Ramos (cell line): ENCODE measurements at regions not wholly inside any gene's neighbourhood (a gene's known extent, or its start where the extent isn't known, plus 50 kb on each side); places are given as distances from the start of the nearest gene placed in this dataset.

Experiments used
- in situ Hi-C: fragments of 300-500 bp; cut with MboI; formaldehyde crosslinking; loops from one replicate; pipeline ENCODE4 v1.14.3; 2022; ENCODE audit warnings: low sequenced_read_pairs; ENCODE audit not compliant: unreplicated experiment

DNA sequence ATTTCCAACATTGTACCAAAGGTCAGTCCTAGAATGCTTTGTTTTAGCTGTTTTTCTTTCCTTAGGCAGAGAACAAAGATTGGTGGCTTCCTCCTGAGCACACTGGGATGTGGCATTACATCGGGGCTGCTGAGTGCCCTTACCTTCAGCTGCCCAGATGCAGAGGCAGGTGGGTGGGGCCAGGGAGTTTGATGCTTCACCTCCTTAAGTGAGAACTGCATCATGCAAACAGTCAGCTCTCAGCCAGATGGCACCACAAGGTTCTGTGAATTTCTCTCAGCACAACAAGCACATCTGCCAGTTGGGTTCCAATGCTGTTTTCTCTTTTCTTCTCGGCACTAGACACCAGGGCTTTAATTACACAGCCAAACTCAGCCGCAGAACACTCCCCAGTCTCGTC is 87.4 kb upstream of the UBL3 start:
- in situ Hi-C loops: no loop called here

DNA sequence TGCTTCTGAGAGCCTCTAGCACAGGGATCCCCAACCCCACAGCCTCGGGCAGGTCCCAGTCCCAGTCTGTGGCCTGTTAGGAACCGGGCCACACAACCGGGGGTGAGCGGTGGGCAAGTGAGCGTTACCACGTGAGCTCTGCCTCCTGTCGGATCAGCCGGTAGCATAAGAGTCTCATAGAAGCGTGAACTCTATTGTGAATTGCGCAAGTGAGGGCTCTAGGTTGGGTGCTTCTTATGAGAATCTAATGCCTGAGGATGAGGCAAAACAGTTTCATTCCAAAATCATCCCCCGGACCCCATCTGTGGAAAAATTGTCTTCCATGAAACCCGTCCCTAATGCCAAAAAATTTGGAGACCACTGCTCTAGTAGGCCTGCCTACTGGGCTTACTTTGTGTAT is 87.0 kb upstream of the UBL3 start:
- in situ Hi-C loops: no loop called here

DNA sequence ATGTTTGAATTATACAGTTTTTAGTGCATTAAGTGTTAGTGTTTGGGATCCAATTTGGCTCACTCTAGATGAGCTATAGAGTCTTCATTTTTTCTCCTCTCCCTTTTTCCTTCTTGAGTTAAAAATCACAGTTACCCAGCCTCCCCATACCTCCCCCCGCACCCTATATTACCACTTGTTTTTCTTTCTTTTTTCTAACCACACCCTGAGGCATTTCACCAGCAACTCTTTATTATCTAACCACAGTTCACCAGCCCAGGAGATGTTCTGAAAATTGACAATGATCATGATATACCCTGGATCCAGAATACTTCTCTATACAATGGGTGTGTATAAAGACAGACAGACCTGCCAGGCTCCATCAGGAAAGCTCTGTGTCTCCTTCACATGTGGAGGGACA is 86.5 kb upstream of the UBL3 start:
- in situ Hi-C loops: no loop called here

DNA sequence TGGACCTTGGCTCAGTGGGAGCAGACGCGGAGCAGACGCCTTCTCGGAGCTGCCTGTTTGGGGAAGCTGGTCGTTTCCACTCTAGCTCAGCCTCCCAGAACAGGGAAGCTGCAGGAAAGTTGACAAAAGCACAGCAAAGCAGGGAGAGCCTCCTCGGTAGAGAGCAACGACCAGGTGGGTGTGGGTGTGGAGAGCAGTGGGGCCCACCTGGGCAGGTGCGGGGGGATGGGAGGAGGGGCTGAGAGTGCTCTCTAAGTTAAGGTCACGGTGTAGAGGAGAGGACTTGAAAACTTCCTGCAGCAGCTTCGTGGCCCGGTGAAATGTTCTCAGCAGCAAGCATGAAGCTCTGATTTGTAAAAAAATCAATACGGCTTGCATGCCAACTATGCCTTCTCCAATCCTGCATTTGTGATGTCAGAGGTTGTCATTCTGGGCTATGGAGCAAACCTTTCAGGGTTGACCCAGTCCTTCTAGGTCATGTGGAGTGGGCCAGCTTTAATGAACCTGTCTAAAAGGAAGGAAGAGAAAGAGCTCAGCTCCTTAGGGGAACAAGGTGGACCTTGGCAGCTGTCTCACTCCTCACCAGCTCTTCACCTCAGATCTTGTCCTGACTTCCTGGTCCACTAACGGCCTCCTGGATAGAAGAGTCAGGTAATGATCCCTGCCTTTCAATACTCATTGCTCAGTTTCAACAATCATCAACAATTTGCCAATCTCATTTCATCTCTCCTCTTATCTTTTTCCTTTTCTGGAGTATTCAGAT is 85.8 kb upstream of the UBL3 start:
- in situ Hi-C loops: no loop called here

DNA sequence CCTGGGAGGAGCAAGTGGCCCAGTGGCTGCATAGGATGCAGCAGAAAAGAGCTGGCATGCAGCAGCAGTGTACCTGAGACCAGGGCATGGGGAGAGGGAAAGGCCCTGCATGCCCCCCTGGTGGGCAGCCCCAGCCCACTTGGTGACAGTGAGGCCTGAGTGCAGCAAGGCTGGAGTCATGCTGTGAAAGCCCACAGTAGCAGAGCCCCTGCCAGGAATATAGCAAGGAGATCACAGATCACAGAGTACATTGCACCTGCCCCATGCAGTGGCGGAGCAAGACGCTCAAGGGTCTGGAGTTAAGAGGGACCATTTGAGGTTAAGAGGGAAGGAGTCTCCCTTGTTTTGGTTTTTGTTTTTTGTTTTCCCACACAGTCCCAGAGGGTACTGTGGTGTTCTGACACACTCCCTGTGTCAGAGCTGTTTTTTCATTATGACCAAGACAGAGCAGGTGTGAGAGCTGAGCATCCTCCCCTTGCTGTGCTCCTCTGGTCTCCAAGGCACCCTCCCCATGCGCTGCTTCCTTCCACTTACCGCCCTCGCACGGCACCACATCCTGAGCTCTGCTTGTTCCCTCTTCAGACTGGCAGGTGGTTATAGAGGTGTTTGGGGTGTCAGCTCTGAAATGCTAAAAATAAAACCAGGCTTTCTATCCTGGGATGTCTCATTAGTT is 85.0 kb upstream of the UBL3 start:
- in situ Hi-C loops: no loop called here

DNA sequence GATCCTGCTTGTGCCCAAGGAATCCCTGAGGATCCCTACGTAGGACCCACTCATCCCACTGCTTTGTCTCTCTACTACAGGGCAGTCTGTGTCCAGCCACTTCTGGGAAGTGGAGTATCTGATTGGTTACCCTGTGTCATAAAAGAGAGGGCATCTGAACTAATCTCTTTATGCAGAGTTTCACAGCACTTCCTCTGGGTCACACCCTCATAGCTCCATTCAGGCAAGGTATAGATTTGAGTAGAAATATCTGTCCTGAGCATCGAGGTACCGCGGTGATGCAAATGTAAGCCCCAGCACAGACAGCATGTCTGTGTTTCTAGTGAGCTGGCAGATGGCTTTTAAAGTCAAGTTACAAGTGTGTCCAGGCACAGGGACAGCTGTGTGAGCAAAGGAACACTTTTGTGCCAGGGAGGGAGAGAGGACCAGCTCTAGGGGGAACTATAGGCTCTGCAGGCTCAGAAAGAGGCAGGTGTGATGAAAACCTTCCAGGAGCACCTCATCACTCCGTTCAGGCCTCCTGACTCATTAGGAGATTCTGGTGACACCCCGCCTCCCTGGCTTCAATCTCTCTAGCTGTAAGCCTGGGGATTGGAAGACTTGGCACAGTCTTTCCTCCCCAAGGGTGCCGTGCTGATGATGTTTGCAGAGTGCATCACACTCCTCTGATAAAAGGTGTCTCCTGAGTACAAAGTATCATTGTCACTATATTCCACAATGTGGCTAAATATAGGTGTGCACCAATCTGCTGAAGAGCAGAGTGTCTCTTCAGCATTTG is 84.3 kb upstream of the UBL3 start:
- in situ Hi-C loops: no loop called here

DNA sequence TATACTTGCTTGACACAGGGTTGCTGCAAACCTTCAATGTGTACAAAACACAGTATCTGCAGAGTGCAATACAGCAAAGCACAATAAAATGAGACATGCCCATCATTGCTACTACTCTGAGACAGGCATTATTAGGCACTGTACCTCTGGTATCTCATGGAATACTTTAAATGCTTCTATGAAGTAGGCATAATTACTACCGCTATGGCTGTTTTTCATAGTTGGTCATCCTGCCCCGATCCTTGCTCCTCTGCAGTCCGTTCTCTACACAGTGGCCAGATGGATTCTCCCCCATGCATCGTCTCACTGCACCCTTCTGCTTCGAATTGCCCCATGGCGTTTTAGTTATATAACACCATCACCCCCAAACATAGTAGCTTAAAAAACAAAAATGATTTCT is 83.0 kb upstream of the UBL3 start:
- in situ Hi-C loops: no loop called here

DNA sequence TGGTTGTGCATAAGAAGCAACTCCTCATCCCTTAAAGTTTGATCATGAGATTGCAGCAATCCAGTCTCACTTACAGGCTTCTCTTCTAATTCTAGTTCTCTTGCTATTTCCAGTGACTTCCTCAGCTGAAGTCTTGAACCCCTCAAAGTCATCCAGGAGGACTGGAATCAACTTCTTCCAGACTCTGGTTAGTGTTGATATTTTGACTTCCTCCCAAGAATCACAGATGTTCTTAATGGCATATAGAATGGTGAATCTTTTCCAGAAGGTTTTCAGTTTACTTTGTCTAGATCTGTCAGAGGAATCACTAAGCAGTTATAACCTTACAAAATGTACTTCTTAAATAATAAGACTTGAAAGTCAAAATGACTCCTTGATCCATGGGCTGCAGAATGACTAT is 81.3 kb upstream of the UBL3 start:
- in situ Hi-C loops: no loop called here

DNA sequence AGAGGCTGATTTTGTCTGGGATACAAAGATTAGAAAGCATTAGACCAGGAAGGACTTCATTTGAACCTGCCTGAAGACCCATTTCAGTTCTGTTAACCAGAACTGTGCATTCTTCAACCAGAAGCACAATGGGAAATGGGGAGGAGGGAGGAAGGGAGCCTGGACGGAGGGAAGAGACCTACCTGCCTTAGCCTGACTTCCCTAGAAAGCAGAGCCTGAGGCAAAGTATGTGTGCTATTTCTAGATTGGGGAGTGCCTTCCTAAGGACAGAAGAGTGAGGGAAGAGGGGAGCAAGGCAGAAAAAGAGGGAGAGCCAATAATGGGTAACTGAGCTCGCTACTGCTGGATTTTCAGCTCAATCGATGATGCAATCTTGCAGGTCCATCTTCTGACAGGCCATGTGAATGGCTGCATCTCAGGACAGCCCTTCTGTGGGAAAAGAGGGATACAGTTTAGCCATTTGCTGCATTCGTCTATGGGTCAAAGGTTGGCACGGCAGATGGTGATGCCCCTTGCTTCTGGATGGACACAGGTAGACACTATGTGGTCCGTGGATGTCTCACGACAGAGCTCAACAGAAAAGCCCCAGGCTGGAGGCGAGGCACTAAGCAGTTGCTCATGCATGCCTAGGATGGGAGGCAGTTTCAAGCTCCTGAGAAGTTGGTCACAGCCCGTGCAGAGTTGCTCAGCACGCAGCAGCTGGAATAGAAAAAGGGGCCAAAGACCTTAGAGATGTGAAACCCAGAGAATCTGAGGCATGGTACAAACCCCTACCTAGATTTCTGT is 78.8 kb upstream of the UBL3 start:
- in situ Hi-C loops: no loop called here

DNA sequence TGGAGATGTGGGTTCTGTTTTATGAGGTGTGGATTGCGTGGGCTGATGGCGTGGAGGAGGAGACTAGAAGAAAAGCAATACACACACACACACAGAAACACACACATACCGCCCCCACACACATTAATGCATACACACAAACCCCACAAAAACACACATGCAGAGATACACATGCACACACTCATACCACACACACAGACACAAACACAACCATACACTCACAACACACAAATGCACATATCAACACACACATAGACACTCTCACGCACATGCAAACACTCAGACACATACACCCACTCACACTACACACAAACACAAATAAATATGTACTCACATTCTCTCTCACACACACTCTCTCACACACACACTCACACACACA is 75.7 kb upstream of the UBL3 start:
- in situ Hi-C loops: no loop called here

DNA sequence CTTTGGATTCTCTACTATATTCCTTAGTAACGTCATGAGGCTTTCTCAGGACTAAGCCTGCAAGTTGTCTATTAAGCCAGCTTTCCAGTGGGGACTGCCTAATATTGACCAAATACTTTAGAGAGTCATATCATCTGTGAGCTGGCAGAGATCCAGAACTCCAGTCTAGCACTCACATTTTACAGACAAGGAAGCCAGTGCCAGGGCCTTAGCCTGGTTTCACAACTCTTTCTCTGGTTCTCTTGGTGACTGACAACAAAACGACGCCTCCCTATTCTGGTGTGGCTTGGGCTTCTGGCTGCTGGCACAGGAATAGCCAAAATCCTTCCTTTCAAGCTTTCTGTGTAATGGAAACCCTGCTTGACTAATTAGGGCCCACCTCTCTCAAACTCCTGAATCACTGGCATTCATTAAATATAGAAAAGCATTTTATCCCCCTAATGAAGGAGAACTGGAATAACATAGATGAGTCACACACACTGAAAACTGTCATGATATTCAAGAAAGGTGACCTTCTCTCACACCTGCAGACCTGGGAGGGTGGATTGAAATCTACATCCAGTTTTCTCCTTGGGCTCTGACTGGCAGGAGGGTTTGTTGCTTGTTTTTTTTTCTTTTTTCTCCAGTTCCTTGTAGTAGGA is 75.2 kb upstream of the UBL3 start:
- in situ Hi-C loops: no loop called here

DNA sequence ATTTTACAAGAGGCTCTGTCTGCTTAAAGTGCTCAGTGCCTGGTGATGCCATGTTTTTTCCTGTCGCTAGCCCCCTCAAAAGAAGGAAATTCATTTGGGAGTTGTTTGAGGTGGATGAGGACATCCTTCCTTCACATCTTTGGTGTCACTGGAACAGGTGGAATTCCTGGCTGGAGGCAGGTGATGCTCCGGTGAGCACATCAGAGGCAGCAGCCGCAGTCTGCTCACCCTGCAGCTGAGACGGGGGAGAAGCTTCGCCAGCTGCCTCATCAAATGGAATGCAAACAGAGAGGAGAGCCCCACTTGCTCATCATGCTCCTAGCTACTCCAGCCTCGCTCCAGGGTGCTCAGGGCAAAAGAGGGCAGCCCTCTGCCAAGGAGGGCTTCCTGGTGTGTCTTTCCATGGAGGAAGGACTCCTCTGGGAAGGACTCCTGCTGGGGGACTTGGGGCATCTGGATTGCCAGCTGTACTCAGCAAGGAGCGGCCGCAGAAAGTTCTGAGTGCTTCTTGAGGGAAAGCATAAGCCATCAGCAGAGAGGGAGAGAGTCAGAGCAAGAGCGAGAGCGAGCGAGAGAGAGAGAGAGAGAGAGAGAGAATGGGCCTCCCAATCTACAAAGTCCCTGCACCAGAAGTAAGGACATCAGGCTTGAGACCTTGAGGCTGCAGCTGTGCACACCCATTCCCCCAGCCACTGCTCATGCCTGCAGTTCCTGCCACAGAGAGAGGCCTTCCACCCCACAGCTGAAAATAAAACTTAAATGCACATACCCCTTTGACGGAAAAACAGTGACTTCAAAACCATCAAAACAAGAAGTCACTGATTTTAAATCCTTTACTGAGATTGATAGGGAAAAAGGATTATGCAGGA is 74.3 kb upstream of the UBL3 start:
- in situ Hi-C loops: no loop called here

DNA sequence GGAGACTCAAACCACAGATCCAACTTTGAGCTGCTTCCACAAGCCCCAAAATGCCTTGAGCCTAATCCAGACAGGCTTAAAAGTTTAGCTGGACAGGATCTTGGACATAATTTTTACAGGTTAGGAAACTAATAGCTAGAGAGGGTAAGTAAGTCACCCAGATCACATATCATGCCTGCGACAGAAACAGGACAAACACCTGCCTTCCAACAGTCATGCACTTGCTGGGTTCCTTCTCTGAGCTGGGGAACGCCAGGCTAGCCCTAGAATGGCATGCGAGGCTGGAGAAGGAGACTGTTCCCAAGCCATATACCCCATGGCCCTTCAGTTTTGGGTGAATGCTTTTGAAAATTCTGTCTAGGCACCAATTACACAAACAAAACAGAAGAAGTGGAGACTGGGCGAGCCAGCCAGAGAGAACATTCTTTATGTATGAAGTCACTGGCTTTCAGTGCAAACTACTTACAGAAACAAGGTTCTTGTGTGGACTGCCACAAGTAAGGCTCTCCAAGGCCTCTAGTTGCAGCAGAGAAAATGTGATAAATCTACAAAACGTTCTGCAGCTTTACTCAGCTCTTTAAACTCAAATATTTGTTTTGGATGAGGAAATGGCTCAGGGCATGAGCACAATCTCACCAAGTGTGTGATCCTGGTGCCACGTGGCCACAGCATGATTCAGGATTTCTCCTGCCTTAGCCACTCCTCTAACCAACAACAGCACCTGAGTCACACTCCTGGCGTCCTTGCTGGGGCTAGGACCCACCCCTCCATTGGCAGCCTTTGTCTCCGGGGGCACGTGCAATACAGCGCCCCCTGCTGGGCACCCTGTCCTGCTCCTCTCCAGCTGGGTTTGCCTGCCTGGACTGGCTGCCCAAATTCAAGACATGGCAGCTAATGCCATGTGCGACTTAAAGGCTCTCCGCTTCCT is 73.4 kb upstream of the UBL3 start:
- in situ Hi-C loops: no loop called here

DNA sequence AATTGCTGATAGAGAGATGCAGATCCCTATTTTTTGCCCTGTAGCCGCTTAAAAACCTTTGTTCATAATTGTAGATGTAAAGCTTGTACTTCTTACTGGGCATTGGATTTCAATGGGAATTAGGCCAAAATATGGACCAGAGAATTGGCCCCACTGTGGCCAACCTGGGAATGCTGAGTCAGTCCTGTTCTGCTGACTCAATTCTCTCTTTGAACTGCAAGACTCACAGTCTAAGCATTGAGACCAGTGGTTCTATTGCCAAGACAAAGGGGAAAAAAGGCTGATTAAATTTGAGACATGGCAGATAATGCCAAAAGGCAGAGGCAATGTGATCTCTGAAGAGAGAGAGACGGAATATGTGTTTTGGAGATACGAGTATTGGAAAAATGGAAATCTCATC is 72.5 kb upstream of the UBL3 start:
- in situ Hi-C loops: no loop called here

DNA sequence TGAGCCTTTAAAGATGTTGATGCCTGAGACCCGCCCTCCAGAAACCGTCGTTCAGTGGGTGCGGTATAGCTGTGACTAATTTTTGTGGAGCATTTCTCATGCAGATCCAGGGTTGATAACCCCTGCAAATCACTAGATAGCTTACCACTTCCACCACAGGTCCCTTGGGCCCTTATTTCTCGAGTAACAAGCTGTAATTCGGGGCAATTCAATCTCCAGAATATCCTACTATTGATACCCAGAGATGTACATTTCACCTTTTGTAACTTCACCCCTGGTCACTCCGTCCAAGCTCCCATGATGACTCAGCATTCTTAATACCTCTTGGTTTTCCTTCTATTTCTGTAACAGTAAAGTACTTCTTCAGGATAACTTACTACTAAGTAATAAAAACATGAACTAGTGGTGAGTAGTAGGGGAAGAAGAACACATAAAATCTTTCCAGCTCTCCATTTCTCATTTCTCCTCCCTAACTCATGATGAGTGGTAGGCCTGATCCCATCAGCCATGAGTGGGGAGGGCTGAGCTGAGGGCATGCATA is 71.9 kb upstream of the UBL3 start:
- in situ Hi-C loops: no loop called here

DNA sequence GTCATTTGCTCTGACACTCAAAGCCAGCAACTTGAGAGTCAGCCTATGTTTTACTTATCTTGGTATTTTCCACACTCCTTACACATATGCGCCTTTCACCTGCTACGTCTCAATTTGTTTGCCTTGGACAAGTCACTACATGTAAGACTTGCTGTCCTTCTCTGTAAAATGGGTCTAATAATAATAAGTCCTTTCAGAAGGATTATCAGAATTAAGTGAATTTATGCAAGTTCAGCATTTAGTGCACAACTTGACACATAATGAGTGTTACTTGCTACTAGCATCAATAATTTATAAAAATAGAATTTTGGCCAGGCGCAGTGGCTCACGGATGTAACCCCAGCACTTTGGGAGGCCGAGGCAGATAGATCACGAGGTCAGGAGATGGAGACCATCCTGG is 71.1 kb upstream of the UBL3 start:
- in situ Hi-C loops: no loop called here

DNA sequence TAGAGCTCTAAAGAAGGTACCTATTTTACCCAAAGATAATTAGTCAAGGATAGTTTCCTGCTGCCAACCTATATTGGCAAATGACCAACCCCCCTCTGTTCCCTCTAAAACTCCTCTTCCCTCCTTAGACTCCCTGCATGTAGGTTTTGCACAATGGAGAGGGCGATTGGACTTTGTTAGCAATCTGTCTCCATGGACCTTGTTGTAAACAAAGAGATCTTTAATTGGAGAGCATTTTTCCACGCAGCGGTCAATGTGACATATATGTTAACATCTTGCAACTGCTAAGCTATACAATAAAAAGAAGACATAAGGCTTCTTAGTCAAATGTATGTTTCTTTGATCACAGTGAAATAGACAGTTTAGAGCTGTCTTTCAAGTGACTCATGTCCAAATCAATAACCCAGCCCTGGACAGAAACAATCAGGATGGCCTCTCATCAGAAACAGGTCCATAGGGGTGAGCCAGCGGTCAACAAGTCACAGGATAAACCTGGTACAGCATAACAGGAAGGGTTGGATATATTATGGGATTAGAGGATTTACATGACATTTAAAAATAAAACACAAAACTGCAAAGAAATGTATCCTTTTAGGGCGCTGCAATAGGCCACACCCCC is 69.7 kb upstream of the UBL3 start:
- in situ Hi-C loops: no loop called here

DNA sequence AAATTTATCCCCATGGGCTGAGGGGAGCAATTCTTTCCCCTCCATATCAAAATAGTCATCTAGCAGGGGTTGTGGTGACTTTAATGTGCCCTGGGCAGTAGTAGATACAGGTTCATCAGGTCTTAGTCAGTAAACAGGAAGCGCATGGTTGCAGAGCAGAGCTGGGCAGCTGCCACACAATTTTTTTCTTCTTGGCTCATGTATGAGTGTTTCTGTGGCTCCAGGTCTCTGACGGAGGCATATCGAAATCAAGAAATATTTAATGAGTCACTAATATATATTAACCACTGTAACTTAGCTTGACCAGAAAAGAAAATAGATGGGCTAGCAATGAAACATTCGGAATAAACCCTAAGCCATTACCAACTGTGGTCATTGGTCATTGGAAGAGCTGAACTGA is 68.4 kb upstream of the UBL3 start:
- in situ Hi-C loops: no loop called here
